OCI-LY1 (cell line): ENCODE measurements at regions not wholly inside any gene's neighbourhood (a gene's known extent, or its start where the extent isn't known, plus 50 kb on each side); places are given as distances from the start of the nearest gene placed in this dataset.

Source experiments
- H2AFZ ChIP-seq: fragments of 200-600 bp; sonication (generic), shearing (Covaris generic); 2 replicates; pipeline ENCODE4 v1.6.0; 2014; ENCODE audit warnings: antibody characterized with exemption, mild to moderate bottlenecking, low read length
- H3F3A ChIP-seq: fragments of 200-600 bp; sonication (generic), shearing (Covaris generic); 2 replicates; pipeline ENCODE4 v1.6.0; 2014; ENCODE audit warnings: mild to moderate bottlenecking, antibody characterized with exemption, low read length, moderate library complexity; ENCODE audit not compliant: insufficient read depth
- H3K27ac ChIP-seq: fragments of 200-600 bp; sonication (generic); 2 replicates; pipeline ENCODE4 v1.5.1; 2014; ENCODE audit warnings: low read length, mixed run types, mild to moderate bottlenecking, low read depth; ENCODE audit not compliant: poor library complexity, severe bottlenecking
- H3K27me3 ChIP-seq: fragments of 200-600 bp; sonication (generic); 2 replicates; pipeline ENCODE4 v1.6.0; 2014; ENCODE audit warnings: antibody characterized with exemption, mild to moderate bottlenecking, low read length, moderate library complexity; ENCODE audit not compliant: insufficient read depth
- H3K36me3 ChIP-seq: fragments of 200-600 bp; sonication (generic); 2 replicates; pipeline ENCODE4 v1.6.1; 2014; ENCODE audit warnings: mild to moderate bottlenecking, antibody characterized with exemption, low read length, moderate library complexity, mixed read lengths; ENCODE audit not compliant: insufficient read depth
- H3K4me1 ChIP-seq: fragments of 200-600 bp; sonication (generic); 2 replicates; pipeline ENCODE4 v1.5.1; 2014; ENCODE audit warnings: mild to moderate bottlenecking, low read length, moderate library complexity; ENCODE audit not compliant: insufficient read depth, severe bottlenecking
- H3K4me2 ChIP-seq: fragments of 200-600 bp; sonication (generic), shearing (Covaris generic); 2 replicates; pipeline ENCODE4 v1.6.1; 2014; ENCODE audit warnings: low read length
- H3K4me3 ChIP-seq: fragments of 200-600 bp; sonication (generic); 2 replicates; pipeline ENCODE4 v1.5.1; 2014; ENCODE audit warnings: low read length, low read depth, mild to moderate bottlenecking, mixed read lengths; ENCODE audit not compliant: poor library complexity, severe bottlenecking
- H3K79me2 ChIP-seq: fragments of 200-600 bp; shearing (Covaris generic); 2 replicates; pipeline ENCODE4 v1.6.1; 2016; ENCODE audit warnings: mixed run types, low read length, mixed read lengths; ENCODE audit not compliant: insufficient read depth
- H3K9ac ChIP-seq: fragments of 200-600 bp; sonication (generic), shearing (Covaris generic); 2 replicates; pipeline ENCODE4 v1.6.1; 2014; ENCODE audit warnings: mild to moderate bottlenecking, low read length, mixed read lengths
- H3K9me2 ChIP-seq: fragments of 200-600 bp; sonication (generic), shearing (Covaris generic); 2 replicates; pipeline ENCODE4 v1.6.1; 2014; ENCODE audit warnings: low read depth, mild to moderate bottlenecking, low read length, mixed read lengths
- H3K9me3 ChIP-seq: fragments of 200-600 bp; shearing (Covaris generic); 2 replicates; pipeline ENCODE4 v1.6.1; 2014; ENCODE audit warnings: low read length, mixed read lengths
- H4K20me1 ChIP-seq: fragments of 200-600 bp; sonication (generic), shearing (Covaris generic); 2 replicates; pipeline ENCODE4 v1.6.0; 2016; ENCODE audit warnings: mild to moderate bottlenecking, low read length; ENCODE audit not compliant: insufficient read depth
- EZH2 ChIP-seq: fragments of 200-600 bp; sonication (generic), shearing (Covaris generic); IDR thresholded peaks from 2 replicates; pipeline ENCODE4 v1.8.0; 2017; ENCODE audit warnings: borderline replicate concordance, mixed run types, mild to moderate bottlenecking, antibody characterized with exemption, low read length, moderate library complexity, mixed read lengths
- TF ChIP-seq, protein P1 (sequence below): fragments of 200-600 bp; sonication (generic), shearing (Covaris generic); IDR thresholded peaks from 2 replicates; pipeline ENCODE4 v1.5.1; 2017; ENCODE audit warnings: mild to moderate bottlenecking, antibody characterized with exemption, low read length, moderate library complexity, mixed read lengths

- peaks cover 6% of the 10 kb centered on the region; the same call in 1 of the 2 replicates for H3K27me3 ChIP-seq
- no peaks in the 10 kb centered on the region for H3F3A ChIP-seq
- H3K4me1 ChIP-seq: no peaks in the 10 kb centered on the region
- no peak overlapping the region for H3K4me2 ChIP-seq
- no peak overlapping the region for H3K4me3 ChIP-seq
- no peak overlapping the region for H3K27ac ChIP-seq
- no peaks in the 10 kb centered on the region for H3K9me2 ChIP-seq
- H3K9ac ChIP-seq: no peak overlapping the region
- TF ChIP-seq, protein P1, sequence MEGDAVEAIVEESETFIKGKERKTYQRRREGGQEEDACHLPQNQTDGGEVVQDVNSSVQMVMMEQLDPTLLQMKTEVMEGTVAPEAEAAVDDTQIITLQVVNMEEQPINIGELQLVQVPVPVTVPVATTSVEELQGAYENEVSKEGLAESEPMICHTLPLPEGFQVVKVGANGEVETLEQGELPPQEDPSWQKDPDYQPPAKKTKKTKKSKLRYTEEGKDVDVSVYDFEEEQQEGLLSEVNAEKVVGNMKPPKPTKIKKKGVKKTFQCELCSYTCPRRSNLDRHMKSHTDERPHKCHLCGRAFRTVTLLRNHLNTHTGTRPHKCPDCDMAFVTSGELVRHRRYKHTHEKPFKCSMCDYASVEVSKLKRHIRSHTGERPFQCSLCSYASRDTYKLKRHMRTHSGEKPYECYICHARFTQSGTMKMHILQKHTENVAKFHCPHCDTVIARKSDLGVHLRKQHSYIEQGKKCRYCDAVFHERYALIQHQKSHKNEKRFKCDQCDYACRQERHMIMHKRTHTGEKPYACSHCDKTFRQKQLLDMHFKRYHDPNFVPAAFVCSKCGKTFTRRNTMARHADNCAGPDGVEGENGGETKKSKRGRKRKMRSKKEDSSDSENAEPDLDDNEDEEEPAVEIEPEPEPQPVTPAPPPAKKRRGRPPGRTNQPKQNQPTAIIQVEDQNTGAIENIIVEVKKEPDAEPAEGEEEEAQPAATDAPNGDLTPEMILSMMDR: no peak
- no peak for TF ChIP-seq EZH2
- H2AFZ ChIP-seq: no peak overlapping the region
- no peaks in the 10 kb centered on the region for H3K36me3 ChIP-seq
- no peaks in the 10 kb centered on the region for H3K79me2 ChIP-seq
- H4K20me1 ChIP-seq: no peaks in the 10 kb centered on the region
- no peaks in the 10 kb centered on the region for H3K9me3 ChIP-seq
These were observed 133.6 kb downstream of the SYF2 start for GRCh38 chr1:25098717-25099116.

DNA sequence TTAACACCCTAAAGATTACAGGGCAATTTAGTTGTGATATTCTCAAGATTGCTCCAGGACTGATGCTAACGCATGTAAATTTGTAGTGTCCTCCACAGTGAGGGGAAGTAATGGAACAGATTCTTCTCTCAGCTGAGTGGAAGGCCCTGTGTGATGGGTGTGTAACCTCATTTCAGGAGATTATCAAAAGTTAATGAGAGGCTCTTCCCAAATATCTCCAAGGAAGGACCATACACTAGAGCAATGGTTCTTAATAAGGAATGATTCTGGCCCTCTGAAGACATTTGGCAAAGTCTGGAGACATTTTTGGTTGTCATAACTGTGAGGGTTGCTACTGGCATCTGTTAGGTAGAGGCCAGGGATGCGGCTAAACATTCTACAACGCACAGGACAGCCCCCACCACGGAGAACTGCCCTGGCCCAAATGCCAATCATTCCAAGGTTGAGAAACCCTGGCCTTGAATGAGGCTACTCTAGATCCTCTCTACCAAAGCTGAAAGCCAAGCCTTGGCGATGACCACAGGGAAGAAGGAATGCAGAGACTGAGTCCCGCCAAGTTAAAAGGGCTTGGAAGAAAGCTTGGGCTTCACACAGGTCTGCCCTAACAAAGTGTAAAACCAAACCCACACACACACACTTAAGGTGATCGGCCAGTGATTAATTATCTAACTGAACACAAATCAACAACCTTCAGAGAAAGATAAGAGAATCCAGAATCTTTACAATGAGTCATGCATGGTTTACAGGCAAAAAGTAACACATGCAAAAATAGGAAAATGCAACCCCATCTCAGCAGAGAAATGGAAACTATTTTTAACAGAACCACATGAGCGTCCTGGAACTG is 135.8 kb downstream of the SYF2 start:
- Histone ChIP-seq H3K27me3 (peaks cover 6% of the 10 kb centered on the region; the same call in 1 of the 2 replicates), H3K79me2 (no peaks in the 10 kb centered on the region), H3F3A (no peaks in the 10 kb centered on the region), H3K4me2 (no peak overlapping the region), H3K9me2 (no peaks in the 10 kb centered on the region), H3K9ac (no peak overlapping the region), H3K4me1 (no peaks in the 10 kb centered on the region), H3K36me3 (no peaks in the 10 kb centered on the region), H2AFZ (no peak overlapping the region), H3K4me3 (no peak overlapping the region), H3K9me3 (no peaks in the 10 kb centered on the region), H3K27ac (no peak overlapping the region), H4K20me1 (no peaks in the 10 kb centered on the region)
- no peak for TF ChIP-seq EZH2
- TF ChIP-seq, protein P1: no peak

DNA sequence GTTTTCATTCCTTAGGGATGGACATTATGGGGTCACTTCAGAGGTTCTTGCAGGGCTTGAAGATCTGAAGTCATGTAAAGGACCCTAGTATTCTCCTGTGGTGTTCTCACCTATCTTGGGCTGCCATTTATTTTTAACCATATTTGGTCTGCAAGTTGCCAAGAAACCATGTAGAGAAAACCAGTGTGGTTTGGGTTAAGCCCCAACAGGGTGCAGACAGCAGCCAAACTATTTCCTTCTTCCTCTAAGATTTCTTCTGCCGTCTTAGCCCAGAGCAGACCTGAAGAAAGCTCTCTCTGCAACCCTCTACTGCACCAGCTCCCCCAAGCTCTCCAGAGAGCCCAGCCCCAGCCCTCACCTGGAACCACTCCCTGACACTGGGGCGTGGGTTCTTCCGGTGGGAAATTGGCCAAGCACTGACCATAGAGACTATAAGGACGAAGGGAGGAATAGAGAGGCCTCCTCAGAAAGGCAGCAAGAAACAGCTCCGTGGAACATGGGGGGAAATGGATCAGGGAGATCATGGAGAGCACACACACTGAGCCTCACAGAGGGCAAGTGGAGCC is 136.6 kb downstream of the SYF2 start:
- H3K36me3 ChIP-seq: no peaks in the 10 kb centered on the region
- no peaks in the 10 kb centered on the region for H3K4me1 ChIP-seq
- H3K9ac ChIP-seq: no peak overlapping the region
- no peak overlapping the region for H3K4me2 ChIP-seq
- no peak overlapping the region for H2AFZ ChIP-seq
- no peaks in the 10 kb centered on the region for H3K9me2 ChIP-seq
- no peak overlapping the region for H3K4me3 ChIP-seq
- TF ChIP-seq, protein P1: no peak
- no peak for TF ChIP-seq EZH2
- no peaks in the 10 kb centered on the region for H4K20me1 ChIP-seq
- H3K79me2 ChIP-seq: no peaks in the 10 kb centered on the region
- peaks cover 6% of the 10 kb centered on the region; the same call in 1 of the 2 replicates for H3K27me3 ChIP-seq
- no peaks in the 10 kb centered on the region for H3F3A ChIP-seq
- H3K27ac ChIP-seq: no peak overlapping the region
- no peaks in the 10 kb centered on the region for H3K9me3 ChIP-seq
